ENCODE measurements at regions not wholly inside any gene's neighbourhood (a gene's known extent, or its start where the extent isn't known, plus 50 kb on each side); places are given as distances from the start of the nearest gene placed in this dataset.

DNA sequence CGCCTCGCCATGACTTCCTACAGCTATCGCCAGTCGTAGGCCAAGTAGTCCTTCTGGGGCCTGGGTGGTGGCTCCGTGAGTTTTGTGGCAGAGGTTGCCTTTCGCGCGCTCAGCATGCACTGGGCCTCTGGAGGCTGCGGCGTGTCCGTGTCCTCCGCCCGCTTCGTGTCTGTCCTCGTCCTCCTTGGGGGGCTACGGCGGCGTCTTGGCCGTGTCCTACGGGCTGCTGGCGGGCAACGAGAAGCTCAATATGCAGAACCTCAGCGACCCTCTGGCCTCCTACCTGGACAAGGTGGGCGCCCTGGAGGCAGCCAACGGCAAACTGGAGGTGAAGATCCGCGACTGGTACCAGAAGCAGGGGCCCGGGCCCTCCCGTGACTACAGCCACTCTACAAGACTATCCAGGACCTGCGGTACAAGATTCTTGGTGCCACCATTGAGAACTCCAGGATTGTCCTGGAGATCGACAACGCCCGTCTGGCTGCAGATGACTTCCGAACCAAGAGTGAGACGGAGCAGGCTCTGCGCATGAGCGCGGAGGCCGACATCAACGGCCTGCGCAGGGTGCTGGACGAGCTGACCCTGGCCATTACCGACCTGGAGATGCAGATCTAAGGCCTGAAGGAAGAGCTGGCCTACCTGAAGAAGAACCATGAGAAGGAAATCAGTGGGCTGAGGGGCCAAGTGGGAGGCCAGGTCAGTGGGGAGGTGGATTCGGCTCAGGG is 296.3 kb downstream of the OGFRL1 start:
- Histone ChIP-seq H3K27me3 (no peaks in the 10 kb centered on the region), H3K4me3 (no peak overlapping the region), H3K4me1 (no peaks in the 10 kb centered on the region), H3K36me3 (no peaks in the 10 kb centered on the region), H3K27ac (no peak overlapping the region), H3K9me3 (no peaks in the 10 kb centered on the region)
- no peak for DNase-seq (ENCODE audit: extremely low spot score in 2 of 2)
- no peak for TF ChIP-seq POLR2A (IDR thresholded peaks at IDR 0.05)
- TF ChIP-seq POLR2AphosphoS5 (IDR thresholded peaks at IDR 0.05; ENCODE audit: insufficient read depth in 1 of 2, low read depth in 1 of 2), result no peak
- TF ChIP-seq, protein P1, sequence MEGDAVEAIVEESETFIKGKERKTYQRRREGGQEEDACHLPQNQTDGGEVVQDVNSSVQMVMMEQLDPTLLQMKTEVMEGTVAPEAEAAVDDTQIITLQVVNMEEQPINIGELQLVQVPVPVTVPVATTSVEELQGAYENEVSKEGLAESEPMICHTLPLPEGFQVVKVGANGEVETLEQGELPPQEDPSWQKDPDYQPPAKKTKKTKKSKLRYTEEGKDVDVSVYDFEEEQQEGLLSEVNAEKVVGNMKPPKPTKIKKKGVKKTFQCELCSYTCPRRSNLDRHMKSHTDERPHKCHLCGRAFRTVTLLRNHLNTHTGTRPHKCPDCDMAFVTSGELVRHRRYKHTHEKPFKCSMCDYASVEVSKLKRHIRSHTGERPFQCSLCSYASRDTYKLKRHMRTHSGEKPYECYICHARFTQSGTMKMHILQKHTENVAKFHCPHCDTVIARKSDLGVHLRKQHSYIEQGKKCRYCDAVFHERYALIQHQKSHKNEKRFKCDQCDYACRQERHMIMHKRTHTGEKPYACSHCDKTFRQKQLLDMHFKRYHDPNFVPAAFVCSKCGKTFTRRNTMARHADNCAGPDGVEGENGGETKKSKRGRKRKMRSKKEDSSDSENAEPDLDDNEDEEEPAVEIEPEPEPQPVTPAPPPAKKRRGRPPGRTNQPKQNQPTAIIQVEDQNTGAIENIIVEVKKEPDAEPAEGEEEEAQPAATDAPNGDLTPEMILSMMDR (IDR thresholded peaks at IDR 0.05), result no peak
- intact Hi-C loops (cut with DNase I), result no loop called here

DNA sequence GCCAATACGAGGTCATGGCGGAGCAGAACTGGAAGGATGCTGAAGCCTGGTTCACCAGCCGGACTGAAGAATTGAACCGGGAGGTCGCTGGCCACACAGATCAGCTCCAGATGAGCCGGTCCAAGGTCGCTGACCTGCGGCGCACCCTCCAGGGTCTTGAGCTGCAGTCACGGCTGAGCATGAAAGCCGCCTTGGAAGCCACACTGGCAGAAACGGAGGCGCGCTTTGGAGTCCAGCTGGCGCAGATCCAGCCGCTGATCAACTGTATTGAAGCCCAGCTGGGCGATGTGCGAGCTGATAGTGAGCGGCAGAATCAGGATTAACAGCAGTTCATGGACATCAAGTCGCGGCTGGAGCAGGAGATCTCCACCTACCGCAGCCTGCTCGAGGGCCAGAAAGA is 296.9 kb downstream of the OGFRL1 start:
- H3K9me3 ChIP-seq, result no peaks in the 10 kb centered on the region
- H3K36me3 ChIP-seq, result no peaks in the 10 kb centered on the region
- no peaks in the 10 kb centered on the region for H3K4me1 ChIP-seq
- intact Hi-C loops (cut with DNase I), result no loop called here
- no peak for DNase-seq (ENCODE audit: extremely low spot score in 2 of 2)
- H3K27ac ChIP-seq, result no peak overlapping the region
- H3K27me3 ChIP-seq, result no peaks in the 10 kb centered on the region
- no peak overlapping the region for H3K4me3 ChIP-seq
- TF ChIP-seq POLR2A (IDR thresholded peaks at IDR 0.05) (no peak), POLR2AphosphoS5 (IDR thresholded peaks at IDR 0.05; ENCODE audit: insufficient read depth in 1 of 2, low read depth in 1 of 2) (no peak)
- TF ChIP-seq, protein P1 (IDR thresholded peaks at IDR 0.05), result no peak

DNA sequence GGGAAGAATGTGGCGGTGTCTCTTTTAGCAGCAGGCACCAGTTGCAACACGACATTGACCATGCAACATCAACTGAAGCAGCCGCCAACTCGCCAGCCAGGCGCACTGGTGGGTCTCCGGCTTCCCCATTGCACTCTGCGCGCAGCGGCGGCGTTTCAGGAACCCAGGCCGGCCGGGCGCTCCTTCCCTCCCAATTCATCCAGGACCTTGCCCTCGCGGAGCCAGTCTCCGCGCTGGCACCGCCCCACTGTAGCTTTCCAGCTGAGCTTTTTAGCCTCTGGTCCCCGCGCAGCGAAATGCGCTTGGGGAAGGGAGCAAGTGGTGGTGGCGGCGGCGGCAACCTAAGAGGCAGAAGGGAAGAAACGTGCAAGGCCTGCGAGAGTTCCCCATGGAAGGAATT is 297.9 kb upstream of the RIMS1 start:
- H3K4me1 ChIP-seq, result no peaks in the 10 kb centered on the region
- TF ChIP-seq POLR2A (IDR thresholded peaks at IDR 0.05), result no peak
- TF ChIP-seq, protein P1 (IDR thresholded peaks at IDR 0.05), result no peak
- TF ChIP-seq POLR2AphosphoS5 (IDR thresholded peaks at IDR 0.05; ENCODE audit: insufficient read depth in 1 of 2, low read depth in 1 of 2), result no peak
- intact Hi-C loops (cut with DNase I), result no loop called here
- no peak for DNase-seq (ENCODE audit: extremely low spot score in 2 of 2)
- no peaks in the 10 kb centered on the region for H3K36me3 ChIP-seq
- H3K4me3 ChIP-seq, result no peak overlapping the region
- H3K27ac ChIP-seq, result no peak overlapping the region
- H3K27me3 ChIP-seq, result no peaks in the 10 kb centered on the region
- H3K9me3 ChIP-seq, result no peaks in the 10 kb centered on the region

DNA sequence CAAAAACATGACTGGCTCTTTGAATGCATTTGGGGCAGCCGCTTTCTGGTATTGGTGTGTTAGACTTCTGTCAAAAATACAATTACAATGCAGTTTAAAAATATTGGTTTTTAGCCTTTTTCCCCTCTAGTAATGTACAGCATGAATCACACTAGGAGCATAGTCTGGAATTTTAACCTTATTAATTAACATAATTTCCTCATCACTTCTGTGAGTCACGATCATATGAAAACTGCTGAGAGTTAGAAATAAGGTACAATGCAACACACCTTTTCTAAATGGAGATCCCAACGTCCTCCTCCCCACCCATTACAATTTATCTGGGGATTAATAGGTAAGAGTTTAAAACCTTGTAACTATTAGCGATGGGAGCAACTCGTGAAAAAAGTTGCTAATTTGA is 297.1 kb upstream of the RIMS1 start:
- no peaks in the 10 kb centered on the region for H3K9me3 ChIP-seq
- H3K27ac ChIP-seq, result no peak overlapping the region
- no peaks in the 10 kb centered on the region for H3K4me1 ChIP-seq
- intact Hi-C loops (cut with DNase I), result no loop called here
- no peaks in the 10 kb centered on the region for H3K36me3 ChIP-seq
- no peaks in the 10 kb centered on the region for H3K27me3 ChIP-seq
- no peak overlapping the region for H3K4me3 ChIP-seq
- no peak for DNase-seq (ENCODE audit: extremely low spot score in 2 of 2)
- TF ChIP-seq POLR2AphosphoS5 (IDR thresholded peaks at IDR 0.05; ENCODE audit: insufficient read depth in 1 of 2, low read depth in 1 of 2), result no peak
- TF ChIP-seq POLR2A (IDR thresholded peaks at IDR 0.05), result no peak
- TF ChIP-seq, protein P1 (IDR thresholded peaks at IDR 0.05), result no peak

DNA sequence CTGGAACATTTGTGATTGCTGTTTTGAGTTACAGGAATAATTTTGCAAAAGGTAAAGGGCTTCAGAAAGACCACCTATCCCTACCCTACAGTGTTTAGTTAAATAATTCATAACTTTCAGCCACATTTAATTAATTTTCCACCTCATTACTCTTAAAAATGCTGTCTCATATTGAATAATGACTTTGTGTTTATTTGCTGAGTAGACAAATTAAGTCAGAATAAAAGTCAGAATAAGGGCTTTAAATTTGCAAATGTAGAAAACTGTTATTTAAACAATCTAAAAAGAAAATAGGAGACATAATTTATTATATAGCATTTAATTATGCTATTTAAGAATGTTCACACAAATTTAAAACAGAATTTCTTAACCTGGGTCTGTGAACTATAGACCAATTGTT is 293.7 kb upstream of the RIMS1 start:
- Histone ChIP-seq H3K36me3 (no peaks in the 10 kb centered on the region), H3K4me3 (no peak overlapping the region), H3K27me3 (no peaks in the 10 kb centered on the region), H3K4me1 (no peaks in the 10 kb centered on the region), H3K9me3 (no peaks in the 10 kb centered on the region), H3K27ac (no peak overlapping the region)
- TF ChIP-seq POLR2AphosphoS5 (IDR thresholded peaks at IDR 0.05; ENCODE audit: insufficient read depth in 1 of 2, low read depth in 1 of 2) (no peak), POLR2A (IDR thresholded peaks at IDR 0.05) (no peak)
- intact Hi-C loops (cut with DNase I), result no loop called here
- no peak for DNase-seq (ENCODE audit: extremely low spot score in 2 of 2)
